ENCODE measurements at regions not wholly inside any gene's neighbourhood (a gene's known extent, or its start where the extent isn't known, plus 50 kb on each side); places are given as distances from the start of the nearest gene placed in this dataset.

DNA sequence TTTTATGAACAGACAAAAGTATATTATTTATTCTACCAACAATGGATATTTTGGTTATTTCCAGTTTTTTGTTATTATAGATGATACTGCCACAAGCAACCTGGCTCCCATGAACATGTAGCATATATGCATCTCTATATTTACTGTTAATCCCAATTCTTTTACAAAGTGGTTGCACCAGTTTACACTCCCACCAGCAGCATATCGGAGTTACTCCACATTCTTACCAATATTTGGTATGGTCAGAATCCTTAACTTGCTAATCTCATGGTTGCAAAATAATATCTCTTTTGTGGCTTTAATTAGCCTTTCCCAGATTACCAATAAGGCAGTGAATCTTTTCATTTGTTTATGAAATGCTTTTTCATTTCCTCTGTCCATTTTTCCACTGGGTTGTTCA lies 137.6 kb upstream of the CDYL start:
- TF ChIP-seq, protein P1, sequence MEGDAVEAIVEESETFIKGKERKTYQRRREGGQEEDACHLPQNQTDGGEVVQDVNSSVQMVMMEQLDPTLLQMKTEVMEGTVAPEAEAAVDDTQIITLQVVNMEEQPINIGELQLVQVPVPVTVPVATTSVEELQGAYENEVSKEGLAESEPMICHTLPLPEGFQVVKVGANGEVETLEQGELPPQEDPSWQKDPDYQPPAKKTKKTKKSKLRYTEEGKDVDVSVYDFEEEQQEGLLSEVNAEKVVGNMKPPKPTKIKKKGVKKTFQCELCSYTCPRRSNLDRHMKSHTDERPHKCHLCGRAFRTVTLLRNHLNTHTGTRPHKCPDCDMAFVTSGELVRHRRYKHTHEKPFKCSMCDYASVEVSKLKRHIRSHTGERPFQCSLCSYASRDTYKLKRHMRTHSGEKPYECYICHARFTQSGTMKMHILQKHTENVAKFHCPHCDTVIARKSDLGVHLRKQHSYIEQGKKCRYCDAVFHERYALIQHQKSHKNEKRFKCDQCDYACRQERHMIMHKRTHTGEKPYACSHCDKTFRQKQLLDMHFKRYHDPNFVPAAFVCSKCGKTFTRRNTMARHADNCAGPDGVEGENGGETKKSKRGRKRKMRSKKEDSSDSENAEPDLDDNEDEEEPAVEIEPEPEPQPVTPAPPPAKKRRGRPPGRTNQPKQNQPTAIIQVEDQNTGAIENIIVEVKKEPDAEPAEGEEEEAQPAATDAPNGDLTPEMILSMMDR (IDR thresholded peaks at IDR 0.05; ENCODE audit: poor library complexity, severe bottlenecking), result no peak
- TF ChIP-seq TAF1 (IDR thresholded peaks at IDR 0.05; ENCODE audit: low read depth) (no peak), POLR2AphosphoS5 (IDR thresholded peaks at IDR 0.05) (no peak)
